OCI-LY7 (cell line): ENCODE measurements at regions not wholly inside any gene's neighbourhood (a gene's known extent, or its start where the extent isn't known, plus 50 kb on each side); places are given as distances from the start of the nearest gene placed in this dataset.

Experiments
- BruUV-seq: library from RNA; stranded (reverse); fragments of 400-500 nt; replicated peaks from 2 replicates; lab custom pipeline; 2021; lab: Mats Ljungman, UMichigan
- CTCF ChIA-PET: fragments of 300-600 bp; sonication (Branson Sonifier 250); formaldehyde crosslinking; loops from one replicate; lab custom pipeline; 2022; ENCODE audit warnings: antibody characterized with exemption; ENCODE audit not compliant: unreplicated experiment; lab: Charles Lee
- POLR2A ChIA-PET: fragments of 300-600 bp; sonication (Branson Sonifier 250); formaldehyde crosslinking; loops from one replicate; lab custom pipeline; 2022; ENCODE audit warnings: antibody characterized with exemption; lab: Charles Lee
- DNase-seq: peaks from one replicate; pipeline ENCODE4 v3.0.0-alpha.2; 2015; ENCODE audit warnings: low spot score
- H2AFZ ChIP-seq: fragments of 200-600 bp; sonication (generic), shearing (Covaris generic); 2 replicates; pipeline ENCODE4 v1.6.1; 2014; ENCODE audit warnings: mild to moderate bottlenecking, antibody characterized with exemption, low read length, moderate library complexity
- H3K27ac ChIP-seq: fragments of 200-600 bp; sonication (generic); 2 replicates; pipeline ENCODE4 v1.5.1; 2014; ENCODE audit warnings: mixed run types, low read depth, mild to moderate bottlenecking, moderate library complexity, low read length, inconsistent platforms; ENCODE audit not compliant: poor library complexity, severe bottlenecking
- H3K36me3 ChIP-seq: fragments of 200-600 bp; sonication (generic); 2 replicates; pipeline ENCODE4 v1.6.1; 2014; ENCODE audit warnings: mild to moderate bottlenecking, antibody characterized with exemption, low read length, moderate library complexity, mixed read lengths; ENCODE audit not compliant: insufficient read depth
- H3K4me1 ChIP-seq: fragments of 200-600 bp; sonication (generic); 2 replicates; pipeline ENCODE4 v1.5.1; 2014; ENCODE audit warnings: mild to moderate bottlenecking, low read length; ENCODE audit not compliant: insufficient read depth, poor library complexity, severe bottlenecking
- H3K4me2 ChIP-seq: fragments of 200-600 bp; sonication (generic); 2 replicates; pipeline ENCODE4 v1.6.1; 2014; ENCODE audit warnings: mild to moderate bottlenecking, low read length
- H3K4me3 ChIP-seq: fragments of 200-600 bp; sonication (generic); 2 replicates; pipeline ENCODE4 v1.5.1; 2014; ENCODE audit warnings: mild to moderate bottlenecking, low read depth, low read length; ENCODE audit not compliant: poor library complexity, severe bottlenecking
- H3K79me2 ChIP-seq: fragments of 200-600 bp; sonication (generic); 2 replicates; pipeline ENCODE4 v1.6.1; 2016; ENCODE audit warnings: low read depth, mild to moderate bottlenecking, low read length, moderate library complexity, mixed read lengths; ENCODE audit not compliant: insufficient read depth
- H3K9me2 ChIP-seq: fragments of 200-600 bp; sonication (generic); 2 replicates; pipeline ENCODE4 v1.6.1; 2016; ENCODE audit warnings: mild to moderate bottlenecking, low read length, mixed read lengths; ENCODE audit not compliant: insufficient read depth
- H3K9me3 ChIP-seq: fragments of 200-600 bp; sonication (generic); 2 replicates; pipeline ENCODE4 v1.6.1; 2014; ENCODE audit warnings: mild to moderate bottlenecking, mixed run types, low read length, mixed read lengths
- H4K20me1 ChIP-seq: fragments of 200-600 bp; sonication (generic); 2 replicates; pipeline ENCODE4 v1.6.1; 2014; ENCODE audit warnings: mild to moderate bottlenecking, antibody characterized with exemption, low read length, moderate library complexity, mixed read lengths; ENCODE audit not compliant: insufficient read depth
- CTCF ChIP-seq: fragments of 200-600 bp; sonication (generic); conservative IDR thresholded peaks from 2 replicates; pipeline ENCODE4 v1.5.1; 2014; ENCODE audit warnings: mild to moderate bottlenecking, antibody characterized with exemption, low read length, moderate library complexity, mixed read lengths
- EZH2phosphoT487 ChIP-seq: fragments of 200-600 bp; sonication (generic); IDR thresholded peaks from 2 replicates; pipeline ENCODE4 v1.6.1; 2018; ENCODE audit warnings: low read depth, borderline replicate concordance, mild to moderate bottlenecking, mixed run types, antibody characterized with exemption, low read length, moderate library complexity, mixed read lengths
- intact Hi-C: fragments of 100-400 bp; cut with micrococcal nuclease; formaldehyde crosslinking; loops from one replicate; pipeline ENCODE4 v1.10.0; 2022; ENCODE audit not compliant: unreplicated experiment

- intact Hi-C loops = no loop called here
- CTCF ChIA-PET = no interaction called here
- Histone ChIP-seq H4K20me1 (no peaks in the 10 kb centered on the region), H3K4me2 (no peak overlapping the region), H3K9me2 (no peaks in the 10 kb centered on the region), H3K9me3 (no peaks in the 10 kb centered on the region), H3K4me3 (no peak overlapping the region), H3K36me3 (no peaks in the 10 kb centered on the region), H3K79me2 (no peaks in the 10 kb centered on the region), H3K27ac (no peak overlapping the region), H2AFZ (no peak overlapping the region), H3K4me1 (no peaks in the 10 kb centered on the region)
- TF ChIP-seq EZH2phosphoT487 = no peak
- no peak for TF ChIP-seq CTCF
- DNase-seq = no peak
- POLR2A ChIA-PET = interaction anchor here (0.6 kb wide), 1 partner anchor 473 kb away, joined by 3 read pairs; no protein-coding TSS in a partner anchor
- no TSS peak for BruUV-seq
These were observed 1029.8 kb upstream of the GBE1 start for GRCh38 chr3:82791241-82791640.

- CTCF ChIA-PET = no interaction called here
- H3K36me3 ChIP-seq = no peaks in the 10 kb centered on the region
- H3K4me2 ChIP-seq = no peak overlapping the region
- no peak overlapping the region for H3K4me3 ChIP-seq
- no peaks in the 10 kb centered on the region for H3K79me2 ChIP-seq
- intact Hi-C loops = no loop called here
- POLR2A ChIA-PET = interaction anchor here (0.5 to 0.6 kb wide), 2 partner anchors 474 to 536 kb away, joined by 3 read pairs; no protein-coding TSS in a partner anchor
- no peaks in the 10 kb centered on the region for H3K9me2 ChIP-seq
- no peaks in the 10 kb centered on the region for H4K20me1 ChIP-seq
- DNase-seq = no peak
- TF ChIP-seq CTCF (no peak), EZH2phosphoT487 (no peak)
- H3K27ac ChIP-seq = no peak overlapping the region
- no peaks in the 10 kb centered on the region for H3K4me1 ChIP-seq
- no TSS peak for BruUV-seq
- no peak overlapping the region for H2AFZ ChIP-seq
- H3K9me3 ChIP-seq = no peaks in the 10 kb centered on the region
These were observed 1029.1 kb upstream of the GBE1 start for GRCh38 chr3:82790307-82791097.

- BruUV-seq = no TSS peak
- H3K36me3 ChIP-seq = no peaks in the 10 kb centered on the region
- H2AFZ ChIP-seq = no peak overlapping the region
- no peak overlapping the region for H3K4me3 ChIP-seq
- intact Hi-C loops = no loop called here
- no peaks in the 10 kb centered on the region for H3K9me3 ChIP-seq
- H3K27ac ChIP-seq = no peak overlapping the region
- no peaks in the 10 kb centered on the region for H3K4me1 ChIP-seq
- H4K20me1 ChIP-seq = no peaks in the 10 kb centered on the region
- DNase-seq = no peak
- no peak for TF ChIP-seq EZH2phosphoT487
- TF ChIP-seq CTCF = no peak
- no peaks in the 10 kb centered on the region for H3K9me2 ChIP-seq
- ChIA-PET CTCF (no interaction called here), POLR2A (no interaction called here)
- H3K4me2 ChIP-seq = no peak overlapping the region
- H3K79me2 ChIP-seq = no peaks in the 10 kb centered on the region
These were observed 1021.7 kb upstream of the GBE1 start for GRCh38 chr3:82783194-82783593.
